Neural cell (in vitro differentiated cells): ENCODE measurements at regions not wholly inside any gene's neighbourhood (a gene's known extent, or its start where the extent isn't known, plus 50 kb on each side); places are given as distances from the start of the nearest gene placed in this dataset.

Experiments
- EP300 ChIP-seq: fragments of 450-650 bp; conservative IDR thresholded peaks from 2 replicates; pipeline ENCODE4 v1.6.1; 2014; ENCODE audit warnings: antibody characterized with exemption, mild to moderate bottlenecking, moderate library complexity; ENCODE audit not compliant: poor library complexity, severe bottlenecking
- EZH2 ChIP-seq: fragments of 200-600, 300-800 bp; shearing (Covaris generic), sonication (generic); IDR thresholded peaks from 2 replicates; pipeline ENCODE4 v1.6.1; 2014; ENCODE audit warnings: antibody characterized with exemption, low read length, borderline replicate concordance, mild to moderate bottlenecking; ENCODE audit not compliant: insufficient read depth, poor library complexity, severe bottlenecking
- MXI1 ChIP-seq: fragments of 450-650 bp; conservative IDR thresholded peaks from 2 replicates; pipeline ENCODE4 v1.6.1; 2014; ENCODE audit warnings: antibody characterized with exemption, mild to moderate bottlenecking; ENCODE audit not compliant: poor library complexity, severe bottlenecking
- POLR2AphosphoS5 ChIP-seq: IDR thresholded peaks from 2 replicates; pipeline ENCODE4 v1.6.1; 2012
- RAD21 ChIP-seq: fragments of 450-650 bp; conservative IDR thresholded peaks from 2 replicates; pipeline ENCODE4 v1.6.1; 2014; ENCODE audit warnings: antibody characterized with exemption, mild to moderate bottlenecking, moderate library complexity
- SMC3 ChIP-seq: fragments of 450-650 bp; conservative IDR thresholded peaks from 2 replicates; pipeline ENCODE4 v1.6.1; 2014; ENCODE audit warnings: antibody characterized with exemption, mild to moderate bottlenecking, moderate library complexity; ENCODE audit not compliant: poor library complexity
- TF ChIP-seq, protein P1 (sequence below): fragments of 450-650 bp; IDR thresholded peaks from 2 replicates; pipeline ENCODE4 v1.5.1; 2014; ENCODE audit warnings: antibody characterized with exemption, mild to moderate bottlenecking, moderate library complexity; ENCODE audit not compliant: poor library complexity, severe bottlenecking

DNA sequence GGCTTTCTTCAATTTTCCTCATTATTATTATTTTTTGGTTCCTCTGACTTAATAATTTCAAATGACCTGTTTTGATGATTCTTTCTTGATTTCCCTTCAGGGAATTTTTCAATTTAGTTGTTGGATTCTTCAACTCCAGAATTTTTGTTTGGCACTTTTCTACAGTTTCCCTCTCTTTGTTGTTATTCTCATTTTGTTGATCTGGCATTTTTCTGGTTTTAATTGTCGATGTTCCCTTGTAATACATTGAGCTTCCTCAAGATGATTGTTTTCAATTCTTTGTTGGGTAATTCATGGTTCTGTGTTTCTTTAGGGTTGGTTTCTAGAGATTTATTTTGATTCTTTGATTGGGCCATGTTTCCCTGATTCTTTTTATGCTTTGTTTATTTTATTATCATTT is 67.8 kb upstream of the DNAJC1 start:
- TF ChIP-seq, protein P1, sequence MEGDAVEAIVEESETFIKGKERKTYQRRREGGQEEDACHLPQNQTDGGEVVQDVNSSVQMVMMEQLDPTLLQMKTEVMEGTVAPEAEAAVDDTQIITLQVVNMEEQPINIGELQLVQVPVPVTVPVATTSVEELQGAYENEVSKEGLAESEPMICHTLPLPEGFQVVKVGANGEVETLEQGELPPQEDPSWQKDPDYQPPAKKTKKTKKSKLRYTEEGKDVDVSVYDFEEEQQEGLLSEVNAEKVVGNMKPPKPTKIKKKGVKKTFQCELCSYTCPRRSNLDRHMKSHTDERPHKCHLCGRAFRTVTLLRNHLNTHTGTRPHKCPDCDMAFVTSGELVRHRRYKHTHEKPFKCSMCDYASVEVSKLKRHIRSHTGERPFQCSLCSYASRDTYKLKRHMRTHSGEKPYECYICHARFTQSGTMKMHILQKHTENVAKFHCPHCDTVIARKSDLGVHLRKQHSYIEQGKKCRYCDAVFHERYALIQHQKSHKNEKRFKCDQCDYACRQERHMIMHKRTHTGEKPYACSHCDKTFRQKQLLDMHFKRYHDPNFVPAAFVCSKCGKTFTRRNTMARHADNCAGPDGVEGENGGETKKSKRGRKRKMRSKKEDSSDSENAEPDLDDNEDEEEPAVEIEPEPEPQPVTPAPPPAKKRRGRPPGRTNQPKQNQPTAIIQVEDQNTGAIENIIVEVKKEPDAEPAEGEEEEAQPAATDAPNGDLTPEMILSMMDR: no peak
- TF ChIP-seq EP300: no peak
- TF ChIP-seq EZH2: no peak
- TF ChIP-seq SMC3: no peak
- no peak for TF ChIP-seq POLR2AphosphoS5
- TF ChIP-seq RAD21: no peak
- no peak for TF ChIP-seq MXI1
